Hindlimb muscle (tissue), 1 donor: ENCODE measurements at regions not wholly inside any gene's neighbourhood (a gene's known extent, or its start where the extent isn't known, plus 50 kb on each side); places are given as distances from the start of the nearest gene placed in this dataset.
A peak's percentile ranks its signal among the peaks of the same experiment; 100 is the strongest.

Experiments used
- DNase-seq: peaks from one replicate; pipeline ENCODE4 v3.0.0-alpha.2; 2013

DNA sequence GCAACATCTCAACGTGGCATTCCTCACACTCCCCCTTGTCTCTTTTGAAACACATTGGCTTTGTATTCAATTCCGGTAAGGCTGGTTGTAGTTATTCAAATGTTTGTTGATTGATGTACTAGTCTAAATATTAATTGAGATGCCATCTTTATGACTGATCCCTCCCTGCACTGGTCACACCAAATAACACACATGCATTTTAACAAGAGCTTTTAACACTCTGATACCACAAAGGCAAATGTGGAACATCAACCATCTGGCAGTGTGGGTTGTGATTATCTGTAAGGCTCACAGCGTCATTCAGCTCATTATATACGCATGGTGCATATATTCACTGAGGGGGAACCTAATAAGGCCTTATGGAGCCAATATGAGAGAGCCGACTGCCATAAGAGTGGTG, 305.0 kb downstream of the TENT4A start:
- DNase-seq, result no peak

GRCh38 chr5:7018601-7019000, 305.4 kb downstream of the TENT4A start:
- DNase-seq, result no peak

DNA sequence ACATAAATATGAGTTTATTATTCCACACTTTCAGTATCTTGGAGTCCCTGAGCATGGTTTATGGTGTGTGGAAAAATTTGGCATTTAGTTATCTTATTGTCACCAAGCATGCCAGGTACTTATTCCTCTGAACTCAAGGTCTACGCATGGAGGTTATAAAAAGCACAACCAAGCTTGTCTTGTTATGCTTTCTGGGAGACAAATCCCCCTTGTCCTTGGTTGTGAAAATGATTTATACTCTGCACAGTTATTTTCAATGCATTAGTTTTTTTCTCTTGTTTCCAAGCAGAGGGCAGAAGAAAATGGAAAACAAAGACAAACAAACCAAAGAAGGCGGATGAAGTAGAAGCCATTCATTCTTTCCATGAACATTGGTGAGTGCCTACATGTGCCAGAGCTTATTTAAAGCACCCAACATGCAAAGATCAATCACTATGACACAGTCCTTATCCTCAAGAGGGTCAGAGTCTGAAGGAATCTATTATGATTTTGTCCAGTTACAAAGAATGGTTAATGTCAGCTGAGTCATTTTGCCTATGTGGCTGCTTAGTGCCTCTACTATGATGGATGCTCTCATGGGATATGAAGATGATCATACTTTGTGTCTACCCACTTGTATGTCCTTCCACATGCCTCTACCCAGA, 323.1 kb downstream of the TENT4A start:
- DNase-seq, result no peak

DNA sequence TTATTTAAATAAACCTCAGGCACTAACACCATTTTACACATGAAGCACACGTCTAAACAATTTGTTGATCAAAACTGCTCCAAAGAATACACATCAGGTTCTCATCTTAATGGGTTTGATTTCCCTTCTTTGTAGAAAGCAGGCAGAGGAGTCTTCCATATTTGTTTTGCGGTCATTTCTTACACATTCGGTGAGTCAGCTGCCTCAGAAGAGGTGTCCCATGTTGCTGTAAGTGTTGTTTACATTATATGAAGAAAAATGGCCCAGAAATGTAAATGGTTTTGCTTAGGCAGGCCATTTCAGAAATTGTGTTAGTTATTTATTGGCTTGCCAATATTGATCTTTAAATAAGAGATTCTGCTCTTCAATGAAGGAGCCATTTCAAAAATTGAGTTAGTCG, 325.8 kb downstream of the TENT4A start:
- no peak for DNase-seq

DNA sequence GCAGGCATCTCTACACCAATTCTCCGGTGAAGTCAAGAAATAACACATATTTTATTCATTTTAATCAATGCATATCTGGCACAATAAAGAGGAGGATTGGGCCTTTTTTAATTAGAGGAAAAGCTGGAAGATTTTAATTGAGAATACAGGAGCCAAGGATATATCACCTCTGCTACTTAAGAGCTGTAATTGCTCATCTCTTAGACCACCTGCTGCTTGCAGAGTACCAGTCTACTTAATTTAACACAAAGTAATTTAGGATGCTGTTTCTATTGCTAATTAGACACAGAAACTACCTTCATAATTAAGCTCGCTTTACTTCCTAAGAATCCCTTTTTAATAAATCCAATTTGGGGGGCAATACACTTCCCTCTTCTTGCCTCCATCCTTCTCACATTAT, 326.9 kb downstream of the TENT4A start:
- no peak for DNase-seq

DNA sequence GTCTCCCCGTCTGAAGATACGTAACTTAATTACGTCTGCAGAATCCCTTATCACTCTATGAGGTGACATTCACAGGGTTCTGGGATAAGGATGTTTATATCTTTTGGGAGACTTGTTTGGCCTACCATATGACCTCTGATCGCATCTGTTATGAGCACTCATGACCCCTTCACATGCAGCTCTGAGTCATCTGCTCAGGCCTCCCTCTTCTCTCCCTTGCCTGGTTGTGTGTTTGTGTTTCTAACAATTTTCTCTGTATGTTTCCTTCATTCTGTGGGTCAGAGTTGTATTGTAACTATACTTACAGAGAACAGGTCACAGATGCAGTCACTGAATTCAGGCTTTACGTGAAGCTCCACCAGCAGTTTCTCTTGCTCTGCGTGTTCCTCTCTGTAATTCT, 330.6 kb downstream of the TENT4A start:
- no peak for DNase-seq

DNA sequence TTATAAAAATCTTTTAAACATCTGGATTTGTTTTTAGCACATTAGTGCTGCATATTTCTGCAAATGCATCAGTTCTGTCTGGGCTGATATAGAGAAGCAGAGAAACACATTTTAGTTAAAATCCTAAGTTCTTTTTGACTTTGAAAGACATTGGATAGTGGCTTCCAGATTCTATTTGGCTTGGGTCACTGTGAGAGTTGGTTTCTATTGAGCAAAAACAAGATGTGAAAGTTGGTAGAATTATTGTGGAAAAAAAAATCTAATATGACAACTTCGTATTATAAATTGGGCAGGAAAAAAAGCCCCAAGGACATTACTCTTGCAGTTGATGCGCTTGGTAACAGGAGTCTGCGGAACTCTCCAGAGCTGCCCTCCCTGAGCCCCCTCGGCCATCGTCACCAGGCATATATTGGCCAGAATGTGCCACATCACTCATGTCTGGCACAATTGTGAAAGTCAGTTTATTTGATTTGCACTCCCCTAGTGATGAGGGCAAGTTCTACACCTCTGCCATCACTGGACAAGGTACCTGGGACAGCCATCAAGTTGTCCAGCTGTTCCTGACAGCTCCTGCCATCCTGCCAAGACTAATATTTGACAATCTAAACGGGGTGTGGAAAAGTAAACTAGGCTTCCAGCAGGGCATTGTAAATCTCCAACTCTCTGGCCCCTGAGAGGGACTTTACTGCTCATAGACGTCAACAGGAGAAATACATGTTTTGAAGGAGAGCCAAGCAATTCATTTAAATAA, 334.5 kb downstream of the TENT4A start:
- peak; percentile 11 for DNase-seq

GRCh38 chr5:7050986-7051385, 337.8 kb downstream of the TENT4A start:
- DNase-seq, result no peak

- DNase-seq, result no peak
These were observed 339.9 kb downstream of the TENT4A start for GRCh38 chr5:7053125-7053524.

- no peak for DNase-seq
These were observed 340.4 kb downstream of the TENT4A start for GRCh38 chr5:7053528-7054209.

DNA sequence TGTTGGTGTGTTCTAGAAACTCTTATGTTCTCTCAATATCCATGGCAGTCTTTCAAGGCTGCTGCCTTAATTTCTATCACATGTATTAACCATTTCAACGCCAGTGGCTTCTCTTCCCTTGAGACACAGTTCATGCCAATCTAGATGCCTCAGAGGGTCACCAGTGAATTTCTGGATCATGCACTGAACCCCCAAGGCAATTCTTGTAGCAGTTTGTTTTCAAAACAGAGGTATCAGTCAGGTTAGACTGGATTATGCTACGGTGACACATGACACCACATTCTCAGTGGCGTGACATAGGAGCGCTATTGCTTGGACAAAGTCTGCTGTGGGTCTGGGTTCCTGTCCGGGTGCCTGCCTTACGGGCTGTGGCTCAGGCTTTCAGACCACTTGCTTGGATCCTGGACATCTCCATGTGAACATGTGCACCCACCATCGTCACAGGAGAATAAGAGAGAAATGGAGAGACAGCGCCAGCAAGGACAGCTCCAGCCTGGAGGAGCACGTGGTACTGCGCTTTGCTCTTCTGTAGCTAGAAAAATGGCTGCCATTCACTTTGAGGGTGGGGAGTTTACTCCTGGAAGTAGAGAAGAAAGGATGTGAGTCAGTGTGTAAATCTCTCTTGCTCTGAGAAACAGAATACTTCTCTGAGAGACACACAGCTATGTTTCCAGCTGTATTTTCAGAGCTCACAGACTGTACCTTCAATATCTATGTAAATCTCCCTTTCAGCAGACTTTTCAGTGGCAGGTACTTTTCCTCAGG, 329.3 kb upstream of the ADCY2 start:
- no peak for DNase-seq

DNA sequence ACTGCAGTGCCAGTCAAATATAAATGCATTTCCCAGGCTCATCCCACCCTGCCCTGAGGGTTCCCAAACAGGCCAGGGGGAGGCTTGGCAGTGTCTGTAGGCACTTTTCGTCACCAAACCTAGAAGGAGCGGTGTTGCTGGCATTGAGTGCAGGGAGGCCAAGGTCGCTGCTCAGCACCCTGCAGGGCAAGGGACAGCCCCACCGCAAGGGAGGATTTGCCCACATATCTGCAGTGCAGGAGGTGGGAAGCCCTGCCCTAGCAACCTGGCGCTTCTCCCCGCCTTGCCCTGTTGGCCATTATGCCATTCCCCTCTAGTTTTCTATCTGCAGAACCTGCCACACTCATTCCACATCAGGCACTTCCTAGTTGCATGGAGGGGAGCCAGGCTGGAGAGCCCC, 327.8 kb upstream of the ADCY2 start:
- DNase-seq, result no peak

DNA sequence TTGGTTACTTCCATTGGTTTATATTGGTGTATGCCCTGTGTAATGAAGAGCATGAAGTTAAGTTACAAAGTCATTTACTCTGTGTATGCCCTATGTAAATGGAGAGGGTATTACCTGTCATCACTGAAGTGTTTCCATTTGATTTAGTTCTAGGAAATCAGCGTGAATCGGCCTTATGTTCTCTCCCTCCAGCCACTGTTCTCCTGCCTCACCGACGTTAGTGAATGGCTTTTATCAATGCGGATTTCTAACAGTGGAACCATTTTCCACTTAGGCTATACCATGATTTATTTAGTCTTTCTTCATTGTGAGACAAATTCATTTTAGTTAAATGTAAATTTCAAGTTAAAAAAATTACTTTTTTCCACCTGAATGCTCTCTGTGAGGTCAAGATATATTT, 327.0 kb upstream of the ADCY2 start:
- DNase-seq, result no peak

GRCh38 chr5:7072188-7072587, 323.8 kb upstream of the ADCY2 start:
- no peak for DNase-seq

GRCh38 chr5:7073666-7074065, 322.3 kb upstream of the ADCY2 start:
- no peak for DNase-seq

- no peak for DNase-seq
These were observed 321.8 kb upstream of the ADCY2 start for GRCh38 chr5:7074176-7074575.

DNA sequence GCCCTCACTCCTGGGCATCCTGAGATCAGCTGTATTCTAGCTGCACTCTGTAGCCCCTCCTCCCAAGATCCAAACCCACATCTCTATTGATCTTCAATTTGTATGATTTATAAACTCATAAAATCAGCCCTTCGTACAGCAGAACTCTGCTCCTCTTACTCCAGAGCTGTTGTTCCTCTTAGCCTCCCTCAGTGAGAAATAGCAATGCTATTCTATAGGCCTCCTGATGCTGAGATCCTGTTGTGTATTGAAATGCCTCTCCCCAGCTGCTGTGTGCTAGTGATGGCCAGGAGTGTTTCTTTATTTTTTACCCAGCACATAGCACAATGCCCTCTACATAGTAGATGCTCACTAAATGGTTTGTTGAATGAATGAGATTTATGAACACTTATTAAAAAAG, 320.5 kb upstream of the ADCY2 start:
- no peak for DNase-seq

DNA sequence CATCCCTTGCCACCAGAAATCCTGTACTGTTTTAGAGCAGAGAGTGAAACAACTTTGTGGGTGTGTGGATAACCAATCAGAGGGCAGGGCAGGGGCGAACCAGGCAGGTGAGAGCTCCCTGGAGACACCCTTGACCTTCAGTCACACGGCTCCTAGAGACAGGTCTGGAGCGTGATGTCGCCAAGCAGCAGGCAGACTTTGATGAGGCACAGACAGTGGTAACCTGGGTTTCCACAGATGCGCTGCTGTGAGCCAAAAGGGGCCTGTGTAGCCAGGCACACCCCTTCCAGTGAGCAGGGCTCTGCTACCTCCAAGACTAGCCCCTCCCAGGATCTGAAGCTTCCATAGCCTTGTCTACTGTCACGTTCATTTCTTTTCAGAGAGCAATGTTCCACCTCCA, 317.8 kb upstream of the ADCY2 start:
- DNase-seq, result no peak

DNA sequence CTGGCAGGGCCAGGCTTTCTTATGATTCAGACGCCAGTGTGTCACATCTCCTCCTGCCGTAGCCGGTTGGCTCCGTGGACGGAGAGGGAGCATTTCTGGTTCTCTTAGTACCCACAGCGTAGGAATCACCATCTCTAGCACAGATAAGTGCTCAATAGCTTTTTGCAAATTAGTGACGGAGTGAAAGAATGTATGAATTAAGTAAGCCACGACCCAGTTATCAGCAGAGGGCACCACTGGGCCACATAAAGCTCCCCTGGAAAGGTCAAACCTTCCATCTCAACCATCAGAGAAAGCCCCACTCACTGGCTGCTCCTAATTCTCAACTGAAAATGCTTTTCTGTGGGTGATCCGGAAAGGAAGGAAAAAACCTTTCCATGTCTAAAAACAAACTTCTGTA, 317.0 kb upstream of the ADCY2 start:
- DNase-seq, result no peak

- DNase-seq, result no peak
These were observed 315.4 kb upstream of the ADCY2 start for GRCh38 chr5:7080501-7080900.

DNA sequence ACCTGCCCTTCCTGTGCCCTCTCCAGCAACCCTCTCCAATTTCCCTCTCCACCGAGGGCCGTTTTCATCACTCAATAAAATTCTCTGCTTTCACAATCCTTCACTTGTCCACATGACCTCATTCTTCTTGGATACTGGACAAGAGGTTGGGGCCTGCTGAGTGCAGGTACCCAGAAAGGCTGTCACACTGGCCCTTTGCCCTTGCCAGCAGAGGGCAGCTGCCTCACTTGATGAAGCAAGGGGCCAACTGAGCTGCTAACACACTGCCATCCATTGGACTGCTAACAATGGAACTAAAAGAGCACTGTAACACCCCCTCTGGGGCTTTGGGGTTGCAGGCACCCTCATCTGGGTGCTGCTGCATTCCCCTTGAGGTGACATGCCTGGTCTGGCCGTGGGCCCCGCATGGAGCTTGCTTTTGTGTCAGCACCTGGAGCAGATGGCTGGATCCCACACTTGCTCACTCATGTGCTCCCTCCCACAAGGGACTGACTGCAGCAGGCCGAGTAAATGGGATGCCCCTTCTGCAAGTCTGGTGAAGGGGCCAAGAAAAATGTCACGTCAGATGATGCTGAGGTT, 308.1 kb upstream of the ADCY2 start:
- DNase-seq, result no peak

- no peak for DNase-seq
These were observed 307.1 kb upstream of the ADCY2 start for GRCh38 chr5:7088849-7089248.

- DNase-seq, result no peak
These were observed 301.3 kb upstream of the ADCY2 start for GRCh38 chr5:7094626-7095025.
